IMR-90 (cell line): ENCODE measurements at regions not wholly inside any gene's neighbourhood (a gene's known extent, or its start where the extent isn't known, plus 50 kb on each side); places are given as distances from the start of the nearest gene placed in this dataset.

Experiments used
- ATAC-seq: fragments of 200-7000 bp; cut with Tn5 transposase; 2 replicates; pipeline ENCODE4 v1.9.1; 2020; ENCODE audit warnings: low read depth, mild to moderate bottlenecking, moderate library complexity
- BruUV-seq: library from RNA; stranded (reverse); fragments of 400-500 nt; replicated peaks from 2 replicates; lab custom pipeline; 2021; lab: Mats Ljungman, UMichigan
- CTCF ChIA-PET: fragments of 300-600 bp; formaldehyde crosslinking; extraction: SDS; loops from one replicate; lab custom pipeline; 2021; ENCODE audit warnings: antibody characterized with exemption; lab: Yijun Ruan, JAX
- POLR2A ChIA-PET: fragments of 300-600 bp; sonication (Branson Sonifier 250); formaldehyde crosslinking; loops from one replicate; lab custom pipeline; 2022; ENCODE audit warnings: antibody characterized with exemption; ENCODE audit not compliant: unreplicated experiment; lab: Charles Lee
- DNase-seq: peaks from one replicate; pipeline ENCODE4 v3.0.0; 2013
- H2AFZ ChIP-seq: replicated peaks from 2 replicates; pipeline ENCODE3; 2013; ENCODE audit warnings: low read length, mild to moderate bottlenecking; ENCODE audit not compliant: poor library complexity
- H2AK5ac ChIP-seq: 2 replicates; pipeline ENCODE4 v1.6.1; 2013; ENCODE audit warnings: low read depth, low read length, inconsistent platforms
- H2AK9ac ChIP-seq: replicated peaks from 2 replicates; pipeline ENCODE3; 2013; ENCODE audit warnings: mild to moderate bottlenecking, low read depth, low read length, moderate library complexity; ENCODE audit not compliant: poor library complexity
- H2BK120ac ChIP-seq: 2 replicates; pipeline ENCODE4 v1.6.1; 2013; ENCODE audit warnings: low read depth, low read length, inconsistent platforms
- H2BK15ac ChIP-seq: 3 replicates; pipeline ENCODE4 v1.6.1; 2013; ENCODE audit warnings: low read depth, low read length, inconsistent platforms
- H2BK20ac ChIP-seq: 2 replicates; pipeline ENCODE4 v1.6.1; 2013; ENCODE audit warnings: low read depth, mild to moderate bottlenecking, inconsistent platforms, low read length, moderate library complexity
- H2BK5ac ChIP-seq: 2 replicates; pipeline ENCODE4 v1.6.1; 2013; ENCODE audit warnings: mild to moderate bottlenecking, low read depth, low read length, inconsistent platforms; ENCODE audit not compliant: poor library complexity, severe bottlenecking
- H3K14ac ChIP-seq: replicated peaks from 2 replicates; pipeline ENCODE4 v1.6.1; 2013; ENCODE audit warnings: low read depth, low read length, inconsistent platforms
- H3K18ac ChIP-seq: 2 replicates; pipeline ENCODE4 v1.6.1; 2013; ENCODE audit warnings: low read depth, low read length, control low read depth
- H3K23ac ChIP-seq: 2 replicates; pipeline ENCODE4 v1.6.1; 2013; ENCODE audit warnings: low read depth, low read length, inconsistent platforms
- H3K27ac ChIP-seq: 2 replicates; pipeline ENCODE4 v1.5.1; 2013; ENCODE audit warnings: mild to moderate bottlenecking, control low read depth, low read length; ENCODE audit not compliant: insufficient read depth
- H3K27me3 ChIP-seq: 2 replicates; pipeline ENCODE4 v1.6.1; 2013; ENCODE audit warnings: low read length; ENCODE audit not compliant: control insufficient read depth, insufficient read depth
- H3K36me3 ChIP-seq: 2 replicates; pipeline ENCODE4 v1.6.1; 2013; ENCODE audit warnings: low read length, mixed read lengths; ENCODE audit not compliant: control insufficient read depth, insufficient read depth
- H3K4ac ChIP-seq: 2 replicates; pipeline ENCODE4 v1.6.1; 2013; ENCODE audit warnings: low read depth, low read length, inconsistent platforms
- H3K4me1 ChIP-seq: 2 replicates; pipeline ENCODE4 v1.6.1; 2013; ENCODE audit warnings: low read length, mixed read lengths; ENCODE audit not compliant: control insufficient read depth, insufficient read depth
- H3K4me2 ChIP-seq: 2 replicates; pipeline ENCODE4 v1.6.1; 2013; ENCODE audit warnings: low read depth, mild to moderate bottlenecking, control low read depth, low read length, moderate library complexity
- H3K4me3 ChIP-seq: 2 replicates; pipeline ENCODE4 v1.5.1; 2013; ENCODE audit warnings: low read depth, mild to moderate bottlenecking, control low read depth, low read length, moderate library complexity; ENCODE audit not compliant: insufficient read depth
- H3K56ac ChIP-seq: 2 replicates; pipeline ENCODE4 v1.6.1; 2013; ENCODE audit warnings: low read length, inconsistent platforms; ENCODE audit not compliant: insufficient read depth; ENCODE audit errors: extremely low read depth
- H3K79me1 ChIP-seq, 2 experiments: 2 replicates each; pipeline ENCODE4 v1.6.1; 2013; ENCODE audit warnings: low read length in 2 of 2, inconsistent platforms in 1 of 2, low read depth in 1 of 2
- H3K9ac ChIP-seq: 2 replicates; pipeline ENCODE4 v1.6.1; 2013; ENCODE audit warnings: low read depth, low read length, control low read depth
- H3K9me1 ChIP-seq: 2 replicates; pipeline ENCODE4 v1.6.1; 2013; ENCODE audit warnings: low read length, inconsistent platforms; ENCODE audit not compliant: insufficient read depth
- H3K9me3 ChIP-seq: 2 replicates; pipeline ENCODE4 v1.6.1; 2013; ENCODE audit warnings: low read length; ENCODE audit not compliant: control insufficient read depth, insufficient read depth
- H4K20me1 ChIP-seq: 2 replicates; pipeline ENCODE4 v1.6.1; 2013; ENCODE audit warnings: low read length, inconsistent platforms; ENCODE audit not compliant: insufficient read depth
- H4K5ac ChIP-seq: 2 replicates; pipeline ENCODE4 v1.6.1; 2013; ENCODE audit warnings: mild to moderate bottlenecking, low read depth, low read length, control low read depth
- H4K8ac ChIP-seq, 2 experiments: 2 replicates each; pipeline ENCODE4 v1.6.1; 2013; ENCODE audit warnings: low read depth in 2 of 2, low read length in 2 of 2, control low read depth in 1 of 2, inconsistent platforms in 1 of 2
- H4K91ac ChIP-seq: 2 replicates; pipeline ENCODE4 v1.6.1; 2013; ENCODE audit warnings: low read depth, low read length, inconsistent platforms; ENCODE audit not compliant: insufficient read depth
- BHLHE40 ChIP-seq: fragments of 150-350 bp; IDR thresholded peaks from 2 replicates; pipeline ENCODE4 v1.6.1; 2016; ENCODE audit warnings: mild to moderate bottlenecking, low read depth, low read length
- CEBPB ChIP-seq: IDR thresholded peaks from 2 replicates; pipeline ENCODE4 v1.6.1; 2012; ENCODE audit warnings: low read depth, low read length, improper control_type of control experiment
- MAFK ChIP-seq: IDR thresholded peaks from 2 replicates; pipeline ENCODE4 v1.6.1; 2012; ENCODE audit warnings: low read depth, low read length, improper control_type of control experiment
- RAD21 ChIP-seq: IDR thresholded peaks from 2 replicates; pipeline ENCODE4 v1.6.1; 2012; ENCODE audit warnings: low read length, improper control_type of control experiment
- RCOR1 ChIP-seq: IDR thresholded peaks from 2 replicates; pipeline ENCODE4 v1.6.1; 2012; ENCODE audit warnings: mild to moderate bottlenecking, low read length, improper control_type of control experiment; ENCODE audit not compliant: insufficient replicate concordance
- RFX5 ChIP-seq: IDR thresholded peaks from 2 replicates; pipeline ENCODE4 v1.8.0; 2012; ENCODE audit warnings: low read depth, mild to moderate bottlenecking, low read length, moderate library complexity
- WGBS, 2 experiments: methylation state at CpG; one replicate each; pipeline versions ENCODE4 v1.1.5 to v1.1.7; 2013; ENCODE audit warnings: missing lambda C conversion rate in 2 of 2; ENCODE audit not compliant: insufficient read length in 1 of 2; ENCODE audit errors: extremely low coverage in 2 of 2; 5-methylcytosine and 5-hydroxymethylcytosine counted together
- dilution Hi-C: fragments of 300-500 bp; cut with HindIII; formaldehyde crosslinking; loops from one replicate; pipeline ENCODE4 v1.14.3; 2018; ENCODE audit warnings: low sequenced_read_pairs; ENCODE audit not compliant: unreplicated experiment
- in situ Hi-C: fragments of 300-500 bp; cut with MboI; formaldehyde crosslinking; loops from 3 replicates; pipeline ENCODE4 v1.14.3; 2019; ENCODE audit warnings: low sequenced_read_pairs, inconsistent platforms, mixed read lengths
- intact Hi-C: fragments of 100-400 bp; cut with micrococcal nuclease; formaldehyde crosslinking; loops from 2 replicates; pipeline ENCODE4 v1.10.0; 2022
- TF ChIP-seq, protein P1 (sequence below): fragments of 150-350 bp; IDR thresholded peaks from 2 replicates; pipeline ENCODE4 v1.6.1; 2017; ENCODE audit warnings: mild to moderate bottlenecking, antibody characterized with exemption, low read length, low read depth

DNA sequence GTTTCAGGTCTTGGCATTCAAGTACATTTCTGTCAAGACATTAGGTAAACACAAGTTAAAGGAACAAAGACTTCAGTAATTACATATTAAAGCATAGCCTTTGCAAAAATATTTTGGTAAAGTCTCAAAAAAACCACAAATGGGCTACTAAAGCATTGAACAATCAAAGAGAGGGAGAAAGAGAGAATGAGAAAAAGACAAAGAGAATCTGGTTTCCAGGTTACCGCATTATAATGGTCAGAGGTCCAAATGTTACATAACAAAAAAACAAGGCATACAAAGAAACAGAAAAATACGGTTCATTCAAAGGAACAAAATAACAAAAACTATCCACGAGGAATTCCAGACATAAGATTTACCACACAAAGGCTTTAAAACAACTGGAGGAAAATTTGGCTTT is 327.9 kb downstream of the AKAIN1 start:
- Histone ChIP-seq H2AK5ac (no peak overlapping the region), H2AK9ac (no peak overlapping the region), H3K56ac (no peak overlapping the region), H4K91ac (no peak overlapping the region), H3K18ac (no peak overlapping the region), H2BK20ac (no peak overlapping the region), H3K14ac (no peak overlapping the region), H3K9me3 (peaks cover 6% of the 10 kb centered on the region), H3K4me1 (no peaks in the 10 kb centered on the region), H3K9me1 (no peaks in the 10 kb centered on the region), H3K27me3 (no peaks in the 10 kb centered on the region), H2BK5ac (no peak overlapping the region), H3K36me3 (no peaks in the 10 kb centered on the region), H3K4me2 (no peak overlapping the region), H4K8ac (no peak overlapping the region), H3K4me3 (no peak overlapping the region), H3K23ac (no peak overlapping the region), H2BK15ac (no peak overlapping the region), H3K27ac (no peak overlapping the region), H4K5ac (no peak overlapping the region), H3K4ac (no peak overlapping the region), H3K9ac (no peak overlapping the region), H2AFZ (no peak overlapping the region), H4K20me1 (no peaks in the 10 kb centered on the region), H3K79me1 (no peaks in the 10 kb centered on the region), H2BK120ac (no peak overlapping the region)
- WGBS, 2 experiments: no CpG with 5 or more reads among the region's 3 CpGs
- ChIA-PET CTCF (no interaction called here), POLR2A (no interaction called here)
- ATAC-seq (no peak), DNase-seq (no peak)
- dilution Hi-C loops (no loop called here), intact Hi-C loops (no loop called here), in situ Hi-C loops (no loop called here)
- TF ChIP-seq RAD21 (no peak), MAFK (no peak), CEBPB (no peak), RFX5 (no peak), RCOR1 (no peak), BHLHE40 (no peak)
- TF ChIP-seq, protein P1, sequence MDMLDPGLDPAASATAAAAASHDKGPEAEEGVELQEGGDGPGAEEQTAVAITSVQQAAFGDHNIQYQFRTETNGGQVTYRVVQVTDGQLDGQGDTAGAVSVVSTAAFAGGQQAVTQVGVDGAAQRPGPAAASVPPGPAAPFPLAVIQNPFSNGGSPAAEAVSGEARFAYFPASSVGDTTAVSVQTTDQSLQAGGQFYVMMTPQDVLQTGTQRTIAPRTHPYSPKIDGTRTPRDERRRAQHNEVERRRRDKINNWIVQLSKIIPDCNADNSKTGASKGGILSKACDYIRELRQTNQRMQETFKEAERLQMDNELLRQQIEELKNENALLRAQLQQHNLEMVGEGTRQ: no peak
- BruUV-seq: no TSS peak
